ENCODE measurements at regions not wholly inside any gene's neighbourhood (a gene's known extent, or its start where the extent isn't known, plus 50 kb on each side); places are given as distances from the start of the nearest gene placed in this dataset.

GRCh38 chr14:104395941-104396681 is 183.5 kb upstream of the C14orf180 start:
- Histone ChIP-seq H3K4me3 (no peak overlapping the region), H3K36me3 (ENCODE audit: low read depth) (no peaks in the 10 kb centered on the region), H3K9me3 (peaks cover 15% of the 10 kb centered on the region), H3K4me1 (ENCODE audit: low read depth) (no peaks in the 10 kb centered on the region)
- intact Hi-C loops (cut with DNase I, micrococcal nuclease): no loop called here
- no peak for TF ChIP-seq CTCF (IDR thresholded peaks at IDR 0.05)
- ATAC-seq (no peak), DNase-seq (no peak)

- no peak for TF ChIP-seq CTCF (IDR thresholded peaks at IDR 0.05)
- intact Hi-C loops (cut with DNase I, micrococcal nuclease): no loop called here
- ATAC-seq (no peak), DNase-seq (no peak)
- Histone ChIP-seq H3K9me3 (peaks cover 15% of the 10 kb centered on the region), H3K4me1 (ENCODE audit: low read depth) (no peaks in the 10 kb centered on the region), H3K4me3 (no peak overlapping the region), H3K36me3 (ENCODE audit: low read depth) (no peaks in the 10 kb centered on the region)
These were observed 182.7 kb upstream of the C14orf180 start for GRCh38 chr14:104396682-104397470.

GRCh38 chr14:104397956-104398355 is 181.6 kb upstream of the C14orf180 start:
- Histone ChIP-seq H3K4me3 (no peak overlapping the region), H3K4me1 (ENCODE audit: low read depth) (no peaks in the 10 kb centered on the region), H3K9me3 (peaks cover 15% of the 10 kb centered on the region), H3K36me3 (ENCODE audit: low read depth) (no peaks in the 10 kb centered on the region)
- no peak for TF ChIP-seq CTCF (IDR thresholded peaks at IDR 0.05)
- intact Hi-C loops (cut with DNase I, micrococcal nuclease): no loop called here
- ATAC-seq: no peak
- no peak for DNase-seq

GRCh38 chr14:104398656-104399055 is 180.9 kb upstream of the C14orf180 start:
- no peak for DNase-seq
- Histone ChIP-seq H3K9me3 (peaks cover 15% of the 10 kb centered on the region), H3K36me3 (ENCODE audit: low read depth) (no peaks in the 10 kb centered on the region), H3K4me3 (no peak overlapping the region), H3K4me1 (ENCODE audit: low read depth) (no peaks in the 10 kb centered on the region)
- TF ChIP-seq CTCF (IDR thresholded peaks at IDR 0.05): no peak
- no peak for ATAC-seq
- intact Hi-C loops (cut with DNase I, micrococcal nuclease): no loop called here

GRCh38 chr14:104399432-104400155 is 180.0 kb upstream of the C14orf180 start:
- no peaks in the 10 kb centered on the region for H3K36me3 ChIP-seq (ENCODE audit: low read depth)

More at GRCh38 chr14:104399432-104400155, 180.0 kb upstream of the C14orf180 start:
- peaks cover 15% of the 10 kb centered on the region for H3K9me3 ChIP-seq
- H3K4me3 ChIP-seq: no peak overlapping the region
- no peak for TF ChIP-seq CTCF (IDR thresholded peaks at IDR 0.05)
- ATAC-seq (no peak), DNase-seq (no peak)
- intact Hi-C loops (cut with DNase I, micrococcal nuclease): no loop called here
- H3K4me1 ChIP-seq (ENCODE audit: low read depth): no peaks in the 10 kb centered on the region

Measured in mucosa of descending colon (tissue), 3 donors.